ENCODE measurements at regions not wholly inside any gene's neighbourhood (a gene's known extent, or its start where the extent isn't known, plus 50 kb on each side); places are given as distances from the start of the nearest gene placed in this dataset.

- no peak for TF ChIP-seq CTCF (IDR thresholded peaks at IDR 0.05)
- no peak for TF ChIP-seq ZFX (IDR thresholded peaks at IDR 0.05; ENCODE audit: borderline replicate concordance)
These were observed 115.0 kb upstream of the BACE2 start for GRCh38 chr21:41052820-41053555.

All from 22Rv1 (cell line).